SK-N-SH treated with all-trans-retinoic acid at 6 μM for 48 hours (cell line): ENCODE measurements at regions not wholly inside any gene's neighbourhood (a gene's known extent, or its start where the extent isn't known, plus 50 kb on each side); places are given as distances from the start of the nearest gene placed in this dataset.

Source experiments
- ATAC-seq: fragments of 200-7000 bp; cut with Tn5 transposase; 3 replicates; pipeline ENCODE4 v1.9.1; 2020; ENCODE audit warnings: mild to moderate bottlenecking, moderate library complexity
- ARNTL ChIP-seq: fragments of 450-650 bp; formaldehyde crosslinking; IDR thresholded peaks from 2 replicates; pipeline ENCODE4 v1.5.0; 2020; ENCODE audit warnings: low read depth, mild to moderate bottlenecking, moderate library complexity, borderline replicate concordance
- BACH2 ChIP-seq: fragments of 250-450 bp; sonication (Bioruptor Pico); IDR thresholded peaks from 2 replicates; pipeline ENCODE4 v1.9.0; 2021; ENCODE audit warnings: mild to moderate bottlenecking, borderline replicate concordance
- CSDC2 ChIP-seq: fragments of 250-450 bp; sonication (Bioruptor Pico); IDR thresholded peaks from 2 replicates; pipeline ENCODE4 v1.5.0; 2020; ENCODE audit warnings: mild to moderate bottlenecking, moderate library complexity
- GLIS3 ChIP-seq: fragments of 250-450 bp; sonication (Bioruptor Pico); IDR thresholded peaks from 2 replicates; pipeline ENCODE4 v1.5.0; 2020; ENCODE audit warnings: mild to moderate bottlenecking, moderate library complexity
- ISL1 ChIP-seq: fragments of 250-450 bp; sonication (Bioruptor Pico); IDR thresholded peaks from 2 replicates; pipeline ENCODE4 v2.1.2; 2022; ENCODE audit warnings: mild to moderate bottlenecking, moderate library complexity
- OSR1 ChIP-seq: fragments of 250-450 bp; sonication (Bioruptor Pico); IDR thresholded peaks from 2 replicates; pipeline ENCODE4 v1.8.0; 2022; ENCODE audit warnings: moderate library complexity, mild to moderate bottlenecking, inconsistent platforms
- PPARA ChIP-seq: fragments of 250-450 bp; sonication (Bioruptor Pico); IDR thresholded peaks from 2 replicates; pipeline ENCODE4 v1.5.0; 2020; ENCODE audit warnings: mild to moderate bottlenecking, borderline replicate concordance
- RARB ChIP-seq: fragments of 250-450 bp; sonication (Bioruptor Pico); IDR thresholded peaks from 2 replicates; pipeline ENCODE4 v1.8.0; 2021; ENCODE audit warnings: mild to moderate bottlenecking, moderate library complexity
- SNAI2 ChIP-seq: fragments of 250-450 bp; sonication (Bioruptor Pico); IDR thresholded peaks from 2 replicates; pipeline ENCODE4 v1.5.0; 2020; ENCODE audit warnings: mild to moderate bottlenecking, moderate library complexity
- TCF4 ChIP-seq: fragments of 250-450 bp; sonication (Bioruptor Pico); IDR thresholded peaks from 2 replicates; pipeline ENCODE4 v1.8.0; 2021; ENCODE audit warnings: mild to moderate bottlenecking, moderate library complexity, borderline replicate concordance
- TOX ChIP-seq: fragments of 250-450 bp; sonication (Bioruptor Pico); IDR thresholded peaks from 2 replicates; pipeline ENCODE4 v1.8.0; 2021; ENCODE audit warnings: mild to moderate bottlenecking, moderate library complexity, borderline replicate concordance
- ZC3H10 ChIP-seq: fragments of 250-450 bp; sonication (Bioruptor Pico); IDR thresholded peaks from 2 replicates; pipeline ENCODE4 v1.5.1; 2021; ENCODE audit warnings: mild to moderate bottlenecking, moderate library complexity
- ZFP3 ChIP-seq: fragments of 250-450 bp; sonication (Bioruptor Pico); IDR thresholded peaks from 2 replicates; pipeline ENCODE4 v1.5.0; 2020; ENCODE audit warnings: mild to moderate bottlenecking, moderate library complexity
- ZFP30 ChIP-seq: fragments of 450-650 bp; formaldehyde crosslinking; IDR thresholded peaks from 2 replicates; pipeline ENCODE4 v1.5.0; 2022; ENCODE audit warnings: mild to moderate bottlenecking, moderate library complexity
- ZNF565 ChIP-seq: fragments of 450-650 bp; formaldehyde crosslinking; conservative IDR thresholded peaks from 2 replicates; pipeline ENCODE4 v1.5.0; 2020; ENCODE audit warnings: low read depth, mild to moderate bottlenecking, moderate library complexity
- ZNF70 ChIP-seq: fragments of 450-650 bp; formaldehyde crosslinking; IDR thresholded peaks from 2 replicates; pipeline ENCODE4 v1.5.0; 2020; ENCODE audit warnings: mild to moderate bottlenecking, moderate library complexity
- ZNF8 ChIP-seq: fragments of 450-650 bp; formaldehyde crosslinking; IDR thresholded peaks from 2 replicates; pipeline ENCODE4 v1.5.0; 2020; ENCODE audit warnings: mild to moderate bottlenecking, moderate library complexity
- TF ChIP-seq, protein P1 (sequence below): fragments of 250-450 bp; sonication (Bioruptor Pico); IDR thresholded peaks from 2 replicates; pipeline ENCODE4 v1.5.1; 2021; ENCODE audit warnings: mild to moderate bottlenecking, moderate library complexity
- TF ChIP-seq, protein P2 (sequence below): fragments of 250-450 bp; sonication (Bioruptor Pico); IDR thresholded peaks from 2 replicates; pipeline ENCODE4 v1.5.0; 2020; ENCODE audit warnings: mild to moderate bottlenecking, moderate library complexity
- TF ChIP-seq, protein P3 (sequence below): fragments of 250-450 bp; sonication (Bioruptor Pico); IDR thresholded peaks from 2 replicates; pipeline ENCODE4 v1.5.1; 2020; ENCODE audit warnings: low read depth, mild to moderate bottlenecking, moderate library complexity
- TF ChIP-seq, protein P4 (sequence below): fragments of 250-450 bp; sonication (Bioruptor Pico); IDR thresholded peaks from 2 replicates; pipeline ENCODE4 v1.8.0; 2020; ENCODE audit warnings: mild to moderate bottlenecking, moderate library complexity, borderline replicate concordance
- TF ChIP-seq, protein P5 (sequence below): fragments of 250-450 bp; sonication (Bioruptor Pico); IDR thresholded peaks from 2 replicates; pipeline ENCODE4 v1.8.0; 2021; ENCODE audit warnings: low read depth, mild to moderate bottlenecking, moderate library complexity, borderline replicate concordance

DNA sequence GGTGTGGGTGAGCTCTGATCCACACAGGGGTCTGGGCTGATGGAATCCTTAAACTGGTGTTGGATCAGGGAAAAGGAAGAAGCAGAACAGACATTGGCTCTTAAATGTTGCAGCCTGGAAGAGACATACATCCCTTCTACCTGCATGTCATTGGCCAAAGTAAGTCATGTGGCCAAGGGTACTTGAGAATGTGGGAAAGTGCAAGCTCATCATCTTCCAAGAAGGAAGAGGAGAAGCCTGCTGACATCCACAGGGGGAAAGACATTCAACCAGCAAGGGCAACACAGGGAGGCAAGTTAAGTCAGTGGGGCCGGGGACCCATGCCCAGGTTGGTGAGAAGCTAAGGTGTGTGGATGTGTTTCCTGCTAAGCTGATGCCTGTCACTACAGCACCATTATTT, 272.8 kb upstream of the MKI67 start:
- TF ChIP-seq TCF4 (no peak), GLIS3 (CRISPR knock-in tag) (no peak), PPARA (CRISPR knock-in tag) (no peak), CSDC2 (no peak), OSR1 (CRISPR knock-in tag) (no peak), RARB (CRISPR knock-in tag) (no peak), ISL1 (CRISPR knock-in tag) (no peak), ZNF70 (CRISPR knock-in tag) (no peak), ZNF8 (CRISPR knock-in tag) (no peak), ZFP3 (CRISPR knock-in tag) (no peak), ARNTL (no peak), SNAI2 (CRISPR knock-in tag) (no peak), BACH2 (no peak), ZNF565 (no peak)
- TF ChIP-seq, protein P1, sequence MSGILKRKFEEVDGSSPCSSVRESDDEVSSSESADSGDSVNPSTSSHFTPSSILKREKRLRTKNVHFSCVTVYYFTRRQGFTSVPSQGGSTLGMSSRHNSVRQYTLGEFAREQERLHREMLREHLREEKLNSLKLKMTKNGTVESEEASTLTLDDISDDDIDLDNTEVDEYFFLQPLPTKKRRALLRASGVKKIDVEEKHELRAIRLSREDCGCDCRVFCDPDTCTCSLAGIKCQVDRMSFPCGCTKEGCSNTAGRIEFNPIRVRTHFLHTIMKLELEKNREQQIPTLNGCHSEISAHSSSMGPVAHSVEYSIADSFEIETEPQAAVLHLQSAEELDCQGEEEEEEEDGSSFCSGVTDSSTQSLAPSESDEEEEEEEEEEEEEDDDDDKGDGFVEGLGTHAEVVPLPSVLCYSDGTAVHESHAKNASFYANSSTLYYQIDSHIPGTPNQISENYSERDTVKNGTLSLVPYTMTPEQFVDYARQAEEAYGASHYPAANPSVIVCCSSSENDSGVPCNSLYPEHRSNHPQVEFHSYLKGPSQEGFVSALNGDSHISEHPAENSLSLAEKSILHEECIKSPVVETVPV (CRISPR knock-in tag): no peak
- TF ChIP-seq, protein P2, sequence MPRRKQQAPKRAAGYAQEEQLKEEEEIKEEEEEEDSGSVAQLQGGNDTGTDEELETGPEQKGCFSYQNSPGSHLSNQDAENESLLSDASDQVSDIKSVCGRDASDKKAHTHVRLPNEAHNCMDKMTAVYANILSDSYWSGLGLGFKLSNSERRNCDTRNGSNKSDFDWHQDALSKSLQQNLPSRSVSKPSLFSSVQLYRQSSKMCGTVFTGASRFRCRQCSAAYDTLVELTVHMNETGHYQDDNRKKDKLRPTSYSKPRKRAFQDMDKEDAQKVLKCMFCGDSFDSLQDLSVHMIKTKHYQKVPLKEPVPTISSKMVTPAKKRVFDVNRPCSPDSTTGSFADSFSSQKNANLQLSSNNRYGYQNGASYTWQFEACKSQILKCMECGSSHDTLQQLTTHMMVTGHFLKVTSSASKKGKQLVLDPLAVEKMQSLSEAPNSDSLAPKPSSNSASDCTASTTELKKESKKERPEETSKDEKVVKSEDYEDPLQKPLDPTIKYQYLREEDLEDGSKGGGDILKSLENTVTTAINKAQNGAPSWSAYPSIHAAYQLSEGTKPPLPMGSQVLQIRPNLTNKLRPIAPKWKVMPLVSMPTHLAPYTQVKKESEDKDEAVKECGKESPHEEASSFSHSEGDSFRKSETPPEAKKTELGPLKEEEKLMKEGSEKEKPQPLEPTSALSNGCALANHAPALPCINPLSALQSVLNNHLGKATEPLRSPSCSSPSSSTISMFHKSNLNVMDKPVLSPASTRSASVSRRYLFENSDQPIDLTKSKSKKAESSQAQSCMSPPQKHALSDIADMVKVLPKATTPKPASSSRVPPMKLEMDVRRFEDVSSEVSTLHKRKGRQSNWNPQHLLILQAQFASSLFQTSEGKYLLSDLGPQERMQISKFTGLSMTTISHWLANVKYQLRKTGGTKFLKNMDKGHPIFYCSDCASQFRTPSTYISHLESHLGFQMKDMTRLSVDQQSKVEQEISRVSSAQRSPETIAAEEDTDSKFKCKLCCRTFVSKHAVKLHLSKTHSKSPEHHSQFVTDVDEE: no peak
- TF ChIP-seq, protein P3, sequence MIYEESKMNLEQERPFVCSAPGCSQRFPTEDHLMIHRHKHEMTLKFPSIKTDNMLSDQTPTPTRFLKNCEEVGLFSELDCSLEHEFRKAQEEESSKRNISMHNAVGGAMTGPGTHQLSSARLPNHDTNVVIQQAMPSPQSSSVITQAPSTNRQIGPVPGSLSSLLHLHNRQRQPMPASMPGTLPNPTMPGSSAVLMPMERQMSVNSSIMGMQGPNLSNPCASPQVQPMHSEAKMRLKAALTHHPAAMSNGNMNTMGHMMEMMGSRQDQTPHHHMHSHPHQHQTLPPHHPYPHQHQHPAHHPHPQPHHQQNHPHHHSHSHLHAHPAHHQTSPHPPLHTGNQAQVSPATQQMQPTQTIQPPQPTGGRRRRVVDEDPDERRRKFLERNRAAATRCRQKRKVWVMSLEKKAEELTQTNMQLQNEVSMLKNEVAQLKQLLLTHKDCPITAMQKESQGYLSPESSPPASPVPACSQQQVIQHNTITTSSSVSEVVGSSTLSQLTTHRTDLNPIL (CRISPR knock-in tag): no peak
- TF ChIP-seq, protein P4, sequence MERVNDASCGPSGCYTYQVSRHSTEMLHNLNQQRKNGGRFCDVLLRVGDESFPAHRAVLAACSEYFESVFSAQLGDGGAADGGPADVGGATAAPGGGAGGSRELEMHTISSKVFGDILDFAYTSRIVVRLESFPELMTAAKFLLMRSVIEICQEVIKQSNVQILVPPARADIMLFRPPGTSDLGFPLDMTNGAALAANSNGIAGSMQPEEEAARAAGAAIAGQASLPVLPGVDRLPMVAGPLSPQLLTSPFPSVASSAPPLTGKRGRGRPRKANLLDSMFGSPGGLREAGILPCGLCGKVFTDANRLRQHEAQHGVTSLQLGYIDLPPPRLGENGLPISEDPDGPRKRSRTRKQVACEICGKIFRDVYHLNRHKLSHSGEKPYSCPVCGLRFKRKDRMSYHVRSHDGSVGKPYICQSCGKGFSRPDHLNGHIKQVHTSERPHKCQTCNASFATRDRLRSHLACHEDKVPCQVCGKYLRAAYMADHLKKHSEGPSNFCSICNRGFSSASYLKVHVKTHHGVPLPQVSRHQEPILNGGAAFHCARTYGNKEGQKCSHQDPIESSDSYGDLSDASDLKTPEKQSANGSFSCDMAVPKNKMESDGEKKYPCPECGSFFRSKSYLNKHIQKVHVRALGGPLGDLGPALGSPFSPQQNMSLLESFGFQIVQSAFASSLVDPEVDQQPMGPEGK (CRISPR knock-in tag): no peak
- TF ChIP-seq, protein P5, sequence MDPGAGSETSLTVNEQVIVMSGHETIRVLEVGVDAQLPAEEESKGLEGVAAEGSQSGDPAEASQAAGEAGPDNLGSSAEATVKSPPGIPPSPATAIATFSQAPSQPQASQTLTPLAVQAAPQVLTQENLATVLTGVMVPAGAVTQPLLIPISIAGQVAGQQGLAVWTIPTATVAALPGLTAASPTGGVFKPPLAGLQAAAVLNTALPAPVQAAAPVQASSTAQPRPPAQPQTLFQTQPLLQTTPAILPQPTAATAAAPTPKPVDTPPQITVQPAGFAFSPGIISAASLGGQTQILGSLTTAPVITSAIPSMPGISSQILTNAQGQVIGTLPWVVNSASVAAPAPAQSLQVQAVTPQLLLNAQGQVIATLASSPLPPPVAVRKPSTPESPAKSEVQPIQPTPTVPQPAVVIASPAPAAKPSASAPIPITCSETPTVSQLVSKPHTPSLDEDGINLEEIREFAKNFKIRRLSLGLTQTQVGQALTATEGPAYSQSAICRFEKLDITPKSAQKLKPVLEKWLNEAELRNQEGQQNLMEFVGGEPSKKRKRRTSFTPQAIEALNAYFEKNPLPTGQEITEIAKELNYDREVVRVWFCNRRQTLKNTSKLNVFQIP (CRISPR knock-in tag): no peak
- TF ChIP-seq, all 23 proteins: peak for 0
- ATAC-seq: no peak

DNA sequence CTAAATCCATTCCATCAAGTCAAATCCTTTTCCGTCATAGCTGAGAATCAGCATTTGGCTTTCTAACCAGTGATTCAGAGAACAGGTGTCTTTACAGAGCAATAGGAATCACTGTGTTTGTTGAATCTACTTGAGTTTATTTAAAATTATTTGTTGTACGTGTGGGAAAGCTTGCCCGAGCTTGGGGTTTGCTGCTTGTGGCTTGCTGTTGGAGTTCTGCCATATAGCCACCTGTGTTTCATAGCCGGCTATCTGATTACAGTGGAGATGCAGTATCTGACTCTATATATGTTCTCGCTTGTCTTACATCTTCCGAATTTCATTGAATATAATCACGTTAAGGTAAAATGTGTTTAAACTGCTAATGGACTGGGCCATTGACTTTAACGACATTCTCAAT, 274.3 kb upstream of the MKI67 start:
- ATAC-seq: no peak
- TF ChIP-seq GLIS3 (CRISPR knock-in tag): no peak
- TF ChIP-seq ZNF8 (CRISPR knock-in tag): no peak
- TF ChIP-seq OSR1 (CRISPR knock-in tag): no peak
- TF ChIP-seq, protein P4 (CRISPR knock-in tag): no peak
- TF ChIP-seq ZFP30 (CRISPR knock-in tag): no peak
- no peak for TF ChIP-seq ISL1 (CRISPR knock-in tag)
- no peak for TF ChIP-seq CSDC2
- TF ChIP-seq ZNF70 (CRISPR knock-in tag): no peak
- TF ChIP-seq ZFP3 (CRISPR knock-in tag): no peak
- TF ChIP-seq TOX (CRISPR knock-in tag): no peak
- no peak for TF ChIP-seq ZC3H10 (CRISPR knock-in tag)
